ENCODE measurements at regions not wholly inside any gene's neighbourhood (a gene's known extent, or its start where the extent isn't known, plus 50 kb on each side); places are given as distances from the start of the nearest gene placed in this dataset.

DNA sequence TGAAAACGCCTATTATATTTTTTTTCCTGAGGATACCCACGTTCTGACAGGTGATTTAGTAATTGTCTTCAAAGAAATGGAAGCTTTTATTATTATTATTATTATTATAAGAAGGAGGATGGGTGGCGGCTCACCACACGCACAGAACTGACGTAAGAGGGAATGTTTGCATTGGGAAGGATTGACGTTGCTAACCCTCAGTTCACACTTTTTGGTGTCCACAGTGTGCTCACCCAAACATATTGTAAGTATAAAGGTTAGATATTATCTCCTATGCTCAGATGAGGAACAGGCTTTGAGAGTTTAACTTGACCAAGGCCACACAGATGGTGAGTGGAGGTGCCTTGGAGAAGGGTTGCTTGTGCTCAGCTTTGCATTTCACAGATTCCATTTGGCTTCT, 533.5 kb upstream of the TBL1XR1 start:
- DNase-seq, result no peak

DNA sequence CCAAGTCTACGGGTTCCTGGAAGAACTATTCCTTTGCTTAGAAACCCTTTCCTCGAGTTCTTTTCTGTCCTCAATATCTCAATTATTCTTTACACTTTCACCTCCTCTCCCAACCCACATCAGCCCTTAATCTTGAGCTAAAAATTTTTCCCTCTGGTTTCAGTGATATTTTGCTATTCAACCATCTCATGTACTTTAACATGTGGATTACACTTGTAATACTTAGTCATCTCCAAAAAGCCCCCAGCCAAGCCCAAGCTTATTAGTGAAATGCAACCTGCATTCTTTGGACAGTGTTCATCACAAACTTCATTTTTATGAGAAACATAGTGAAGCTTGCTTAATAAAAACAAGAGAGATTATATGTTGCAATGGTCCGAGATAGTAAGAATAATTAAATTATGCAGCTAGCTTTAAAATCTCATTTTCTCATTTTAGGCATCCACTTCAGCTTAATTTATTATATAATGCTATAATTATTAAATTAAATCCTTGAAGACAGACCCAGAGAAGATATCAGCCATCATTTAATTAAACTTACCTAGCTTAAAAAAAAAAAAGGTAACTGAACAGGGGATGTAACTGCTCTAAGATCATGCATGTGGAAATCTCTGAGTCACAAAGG, 534.5 kb upstream of the TBL1XR1 start:
- DNase-seq, result no peak

DNA sequence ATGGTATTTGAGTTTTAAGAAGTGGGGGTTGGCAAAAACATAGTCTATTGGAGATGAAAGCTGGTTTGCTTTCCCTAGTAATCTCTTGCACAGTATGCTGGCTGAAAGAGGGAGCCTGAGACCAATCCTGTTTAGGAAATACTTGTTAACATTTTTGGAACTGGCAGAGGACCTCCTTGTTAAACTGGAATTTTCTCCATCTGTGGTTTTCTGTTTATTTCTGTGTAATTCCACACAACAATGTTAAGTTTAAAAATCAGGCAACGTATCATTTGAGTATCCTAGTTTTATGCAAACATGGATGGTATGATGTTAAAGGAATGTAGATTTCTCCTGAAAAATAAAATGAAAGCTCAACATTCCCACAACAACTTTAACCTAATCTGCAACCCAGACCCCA, 536.0 kb upstream of the TBL1XR1 start:
- DNase-seq, result no peak

DNA sequence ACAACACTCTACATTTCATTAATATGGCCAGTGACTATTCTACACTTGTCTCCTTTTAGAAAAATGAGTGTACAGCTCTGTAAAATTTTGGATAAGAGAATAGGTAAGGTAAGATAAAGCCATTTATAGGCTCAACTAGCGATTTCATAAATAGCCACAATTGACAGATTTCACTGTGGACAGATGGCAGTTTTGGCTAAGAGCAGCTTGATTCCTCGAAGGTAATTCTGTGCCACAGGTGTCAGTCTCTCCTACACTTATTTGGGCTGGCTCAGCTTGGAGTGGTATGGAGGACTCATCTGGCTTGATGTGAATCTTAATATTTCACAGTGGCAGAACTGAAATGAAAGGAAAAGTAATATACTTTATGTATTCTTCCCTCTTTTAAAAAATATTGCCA, 536.7 kb upstream of the TBL1XR1 start:
- no peak for DNase-seq

DNA sequence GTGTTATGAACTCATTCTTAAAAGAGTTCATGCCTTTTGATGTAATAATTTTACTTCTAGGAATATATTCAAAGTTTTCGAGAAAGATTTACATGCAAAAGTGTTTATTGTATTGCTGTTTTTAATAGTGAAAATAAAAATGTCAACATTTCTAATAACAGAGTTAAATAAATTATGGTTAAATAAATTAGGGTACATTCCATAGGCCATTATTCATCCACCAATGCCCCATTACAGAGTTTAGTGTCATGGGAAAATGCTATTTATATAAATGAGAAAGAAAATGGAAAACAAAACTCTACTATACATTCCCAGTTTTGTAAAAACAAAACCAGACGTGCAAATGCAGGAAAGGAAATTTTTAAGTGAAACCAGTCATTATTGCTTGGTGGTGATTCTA, 538.1 kb upstream of the TBL1XR1 start:
- DNase-seq, result no peak

DNA sequence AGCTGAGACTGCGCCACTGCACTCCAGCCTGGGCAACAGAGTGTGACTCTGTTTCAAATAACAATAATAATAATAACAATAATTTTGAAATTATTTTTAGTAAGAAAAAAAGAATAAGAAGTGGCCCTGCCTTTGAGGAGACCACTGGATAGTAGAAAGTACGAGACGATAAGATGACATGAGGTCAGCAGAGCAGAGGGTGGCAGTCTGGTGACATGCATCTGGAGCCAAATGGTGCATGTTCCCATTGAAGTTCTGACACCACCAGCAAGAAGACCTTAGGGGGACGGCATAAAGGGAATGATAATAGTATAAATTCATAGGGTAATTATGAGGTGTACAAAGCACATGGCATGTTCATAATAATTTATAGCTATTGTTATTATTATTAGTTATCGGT, 542.2 kb upstream of the TBL1XR1 start:
- DNase-seq, result no peak

DNA sequence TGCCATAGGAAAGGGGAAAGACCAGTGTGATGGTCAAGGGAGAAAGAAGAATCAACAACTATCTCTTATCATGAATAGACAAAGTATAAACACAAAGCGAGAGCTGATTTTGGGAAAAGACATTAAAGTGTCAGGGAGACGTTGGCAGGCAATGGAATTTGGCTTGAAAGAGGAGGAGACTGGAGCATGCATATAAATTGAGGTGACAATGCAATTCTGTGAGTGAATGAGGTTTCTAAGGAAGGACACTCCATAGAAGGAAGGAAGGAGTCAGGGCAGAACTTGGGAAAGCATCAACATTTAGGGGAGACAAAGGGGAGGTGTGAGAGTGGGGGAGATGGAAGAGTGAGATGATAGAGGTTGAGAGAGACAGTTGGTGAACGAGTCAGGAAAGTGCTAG, 543.0 kb upstream of the TBL1XR1 start:
- DNase-seq, result no peak

DNA sequence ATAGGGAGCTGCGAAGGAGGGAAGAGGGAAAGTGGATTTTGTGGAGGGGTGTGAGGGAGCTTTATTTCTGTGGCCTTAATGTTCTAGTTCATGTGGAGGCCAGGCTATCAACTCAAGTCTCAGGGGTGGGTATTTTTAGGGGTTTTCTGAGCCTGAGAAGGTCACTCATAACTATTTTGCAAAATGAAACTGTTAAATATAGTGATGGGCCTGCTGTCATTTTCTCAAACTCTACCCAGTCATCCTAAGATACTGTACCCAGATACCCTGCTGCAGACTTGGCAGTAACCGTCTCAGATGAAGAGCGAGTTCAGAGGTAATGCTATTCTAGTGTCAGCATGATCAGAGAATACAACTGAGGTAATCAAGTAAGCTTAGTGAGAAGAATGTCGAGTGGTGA, 545.0 kb upstream of the TBL1XR1 start:
- no peak for DNase-seq

DNA sequence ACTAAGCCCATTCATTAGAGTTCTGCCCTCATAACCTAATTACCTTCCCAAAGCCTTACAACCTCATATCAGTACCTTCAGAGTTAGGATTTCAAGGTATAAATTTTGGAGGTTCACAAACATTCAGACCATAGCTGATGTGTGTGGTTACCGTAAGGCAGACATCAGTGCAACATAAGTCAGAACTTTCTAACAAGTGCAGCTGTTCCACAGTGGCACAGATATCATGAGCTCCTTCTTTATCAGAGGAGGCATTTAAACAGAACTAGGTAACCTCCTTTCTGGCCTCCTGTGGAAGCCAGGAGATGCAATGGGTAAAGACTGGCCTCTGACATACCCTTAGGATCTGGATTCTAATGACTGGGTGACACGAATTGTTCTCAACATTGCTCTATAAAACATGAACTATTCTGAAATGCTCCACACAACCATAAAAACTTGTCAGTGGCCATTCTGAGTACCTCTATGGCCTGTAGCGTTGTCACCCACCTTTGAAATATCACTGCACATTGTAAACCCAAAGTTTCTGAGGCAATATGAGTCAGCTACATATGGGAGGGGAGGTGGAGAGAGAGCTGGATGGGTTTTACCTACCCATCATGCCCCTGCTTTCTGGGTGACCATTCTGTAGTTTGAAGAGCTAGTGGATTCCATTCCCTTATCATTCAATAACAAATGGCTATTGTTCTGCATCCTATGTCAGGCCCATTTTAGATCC, 546.0 kb upstream of the TBL1XR1 start:
- DNase-seq, result no peak

DNA sequence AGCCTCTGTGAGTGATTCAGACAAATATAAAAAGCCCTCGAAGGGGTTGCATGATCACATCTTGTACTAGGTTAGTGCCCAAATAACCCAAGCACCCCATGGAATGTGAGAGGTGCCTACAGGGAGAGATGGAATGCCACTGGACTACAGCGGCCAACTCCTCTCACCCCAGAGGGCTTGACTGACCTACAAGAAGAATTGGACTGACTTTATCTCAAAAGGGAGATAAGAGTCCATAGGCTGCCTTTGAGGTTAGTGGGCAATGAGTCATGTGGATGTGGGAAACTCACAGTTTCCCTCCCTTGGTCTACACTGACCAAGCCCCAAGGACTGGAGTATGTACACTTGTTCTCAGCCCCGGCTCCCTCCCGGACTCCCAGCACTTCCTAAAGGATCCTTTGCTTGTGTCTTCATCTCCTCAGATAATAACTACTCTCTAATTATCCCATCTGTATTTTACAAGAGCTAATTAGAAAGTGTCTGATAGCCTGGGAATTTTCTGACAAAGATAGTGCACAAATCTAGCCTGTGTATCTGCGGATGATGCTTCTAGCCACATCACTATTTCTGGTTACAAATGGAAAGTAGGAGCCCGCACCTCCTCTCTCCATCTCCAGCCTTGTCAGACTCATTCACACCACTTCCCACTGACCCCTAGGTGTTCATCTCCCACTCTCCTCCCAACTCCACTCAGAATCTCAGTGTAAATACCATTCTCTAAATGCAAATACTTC, 547.8 kb upstream of the TBL1XR1 start:
- DNase-seq, result no peak

DNA sequence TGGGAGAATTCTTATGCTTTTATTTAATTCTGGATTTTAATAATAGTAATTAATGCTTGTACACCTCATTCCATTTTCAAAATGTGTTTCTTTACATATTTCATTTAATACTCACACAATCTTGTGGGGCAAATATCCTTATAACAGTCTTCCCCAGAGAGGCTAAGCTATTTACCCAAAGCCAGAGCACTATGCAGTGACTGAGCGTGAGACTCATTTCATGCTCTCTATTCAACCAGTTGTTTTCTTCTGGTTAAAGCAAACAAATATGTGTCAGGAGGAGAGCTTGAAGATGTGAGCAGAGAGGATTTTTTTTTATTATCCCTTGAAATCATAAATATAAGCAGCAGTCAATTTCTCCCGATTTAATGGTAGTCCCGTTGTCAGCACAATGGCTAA, 548.3 kb upstream of the TBL1XR1 start:
- DNase-seq, result no peak

DNA sequence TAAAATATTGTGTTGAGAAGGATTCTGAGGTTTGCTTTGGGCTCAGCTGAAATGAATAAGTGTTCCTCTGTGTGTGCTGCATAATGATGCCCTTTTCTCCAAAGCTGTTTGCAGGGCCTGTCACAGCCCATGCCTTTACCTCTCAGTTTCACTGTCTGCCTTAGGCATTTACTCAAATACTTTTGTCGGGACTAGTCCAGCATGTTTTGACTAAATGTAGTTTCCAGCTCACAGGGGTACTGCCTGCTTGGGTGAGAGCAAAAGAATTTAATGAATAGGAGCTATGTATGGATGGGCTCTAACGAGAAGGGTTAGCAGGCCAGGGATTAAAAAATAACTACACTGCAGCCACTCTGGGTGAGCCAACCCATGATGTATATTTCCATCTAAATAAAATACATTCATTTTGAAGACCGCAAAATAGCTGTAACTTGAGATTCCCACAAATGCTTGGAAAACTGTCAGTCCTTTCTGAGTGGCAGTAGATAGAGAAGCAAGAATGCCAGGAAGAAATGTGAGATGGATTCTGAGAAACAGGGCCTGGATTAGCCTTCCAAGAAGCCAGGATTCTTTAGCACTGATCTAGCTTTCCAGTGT, 549.2 kb upstream of the TBL1XR1 start:
- DNase-seq, result no peak

DNA sequence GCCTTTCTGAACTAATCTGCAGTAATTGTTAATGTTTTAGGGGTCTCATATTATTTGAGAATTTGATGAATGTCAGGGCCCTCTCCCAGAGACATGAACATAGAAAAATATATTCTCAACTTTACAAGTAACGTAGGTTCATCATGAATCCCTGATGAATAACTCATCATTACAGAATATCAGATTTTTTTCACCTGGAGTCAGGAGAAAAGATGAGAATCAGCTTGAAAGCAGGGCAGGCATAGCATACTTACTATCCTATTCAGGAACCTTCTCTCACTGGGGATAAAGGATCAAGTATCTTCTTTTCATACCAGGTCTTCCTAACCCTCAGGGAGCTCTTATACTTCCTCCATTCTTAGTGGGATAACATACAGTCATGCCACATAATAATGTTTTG, 552.6 kb upstream of the TBL1XR1 start:
- DNase-seq, result no peak

DNA sequence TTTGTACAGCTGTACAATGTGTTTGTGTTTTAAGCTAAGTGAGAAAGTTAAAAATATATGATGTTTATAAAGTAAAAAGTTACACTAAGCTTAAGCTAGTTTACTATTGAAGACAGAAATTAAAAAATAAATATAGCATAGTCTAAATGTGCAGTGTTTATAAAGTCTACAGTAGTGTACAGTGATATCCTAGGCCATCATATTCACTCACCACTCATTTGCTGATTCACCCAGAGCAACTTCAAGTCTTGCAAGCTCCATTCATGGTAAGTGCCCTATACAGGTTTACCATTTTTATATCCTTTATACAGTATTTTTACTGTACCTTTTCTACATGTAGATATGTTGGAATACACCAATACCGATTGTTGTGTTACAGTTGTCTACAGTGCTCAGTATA, 553.2 kb upstream of the TBL1XR1 start:
- no peak for DNase-seq

DNA sequence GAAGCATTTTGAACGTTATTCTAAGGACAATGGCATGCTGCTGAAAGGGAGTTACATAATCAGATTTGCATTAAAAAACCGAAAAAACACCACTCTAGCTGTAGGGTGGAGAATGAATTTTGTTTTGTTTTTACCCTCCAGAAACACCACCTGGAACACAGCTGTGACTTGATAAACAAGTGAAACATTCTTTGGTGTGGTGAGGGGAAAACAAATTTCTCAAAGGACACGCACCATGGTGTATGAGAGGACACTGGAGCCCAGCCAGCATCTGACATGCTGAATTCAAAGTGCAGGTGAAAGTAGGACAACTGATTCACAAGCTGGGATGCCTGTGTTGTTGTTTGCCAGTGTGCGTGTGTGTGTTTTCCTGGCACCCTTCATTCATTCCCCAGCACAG, 554.5 kb upstream of the TBL1XR1 start:
- DNase-seq, result no peak

DNA sequence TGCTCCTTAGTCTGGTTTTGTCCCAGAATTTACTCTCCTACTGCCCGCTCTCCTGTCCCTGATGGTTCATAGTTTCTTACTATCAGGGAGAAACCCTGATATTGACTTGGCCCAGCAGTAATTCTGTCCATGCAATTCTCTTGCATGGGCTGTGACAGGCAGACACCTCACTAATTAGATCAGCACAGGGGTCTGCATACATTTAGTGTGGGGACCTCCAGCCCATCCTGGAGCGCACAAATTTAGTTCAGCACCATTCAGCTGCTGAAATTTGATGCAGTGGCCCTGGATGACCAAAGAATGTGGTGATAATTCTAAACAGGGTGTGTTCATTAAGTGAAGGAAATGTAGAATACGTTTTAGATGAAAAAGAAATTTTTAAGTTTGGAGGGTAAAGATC, 555.5 kb upstream of the TBL1XR1 start:
- no peak for DNase-seq

DNA sequence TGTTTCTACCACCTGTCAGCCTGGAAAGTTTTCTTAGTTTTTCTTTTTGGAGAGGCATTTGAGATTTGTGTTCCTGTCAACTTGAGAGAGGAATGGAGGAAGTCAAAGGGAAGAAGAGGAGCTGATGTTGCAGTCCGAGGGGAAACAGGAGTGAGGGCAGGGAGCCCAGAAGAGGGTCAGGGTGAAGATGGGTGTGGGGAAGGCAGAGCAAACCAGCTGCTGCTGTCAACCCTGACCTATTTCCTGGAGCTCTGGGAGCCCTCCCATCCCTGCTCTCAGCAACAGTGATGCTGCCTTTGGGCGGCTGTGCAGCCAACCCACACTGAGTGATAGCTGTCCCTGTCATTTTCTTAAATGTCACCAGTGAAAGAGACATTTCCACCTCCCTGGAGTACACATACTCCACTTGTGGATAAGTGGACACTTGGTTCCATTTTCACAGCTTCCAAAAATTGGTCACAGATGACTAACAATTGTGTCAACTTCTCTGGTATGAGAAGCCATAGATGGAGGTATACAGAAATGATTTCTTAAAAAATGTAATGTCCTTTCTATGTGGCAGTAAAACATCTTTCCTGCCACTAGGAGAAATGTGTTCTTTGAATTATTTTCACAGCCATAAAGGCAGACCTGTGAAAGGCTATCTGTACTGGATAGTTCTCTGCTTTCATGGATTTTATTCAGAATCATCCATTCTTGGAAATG, 556.3 kb upstream of the TBL1XR1 start:
- DNase-seq, result no peak

DNA sequence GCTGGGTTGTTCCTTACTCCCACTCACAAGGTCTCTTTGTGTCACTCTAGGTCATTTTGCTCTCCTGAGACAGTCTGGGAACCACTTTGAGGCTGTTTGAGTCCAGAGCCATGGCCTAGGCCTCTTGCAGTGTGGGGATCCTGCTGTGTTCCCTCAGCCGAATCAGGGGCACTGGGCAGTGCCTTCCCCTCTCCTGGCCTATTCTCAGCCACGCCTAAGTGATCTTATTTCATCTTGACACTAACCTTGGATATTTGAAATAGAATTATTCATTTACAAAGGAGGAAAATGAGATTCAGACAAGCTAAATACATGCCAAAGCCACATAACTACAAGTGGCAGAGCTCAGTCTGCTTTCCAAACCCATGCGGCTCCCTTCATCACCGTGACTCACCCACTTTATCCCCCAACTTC, 557.2 kb upstream of the TBL1XR1 start:
- DNase-seq, result no peak

DNA sequence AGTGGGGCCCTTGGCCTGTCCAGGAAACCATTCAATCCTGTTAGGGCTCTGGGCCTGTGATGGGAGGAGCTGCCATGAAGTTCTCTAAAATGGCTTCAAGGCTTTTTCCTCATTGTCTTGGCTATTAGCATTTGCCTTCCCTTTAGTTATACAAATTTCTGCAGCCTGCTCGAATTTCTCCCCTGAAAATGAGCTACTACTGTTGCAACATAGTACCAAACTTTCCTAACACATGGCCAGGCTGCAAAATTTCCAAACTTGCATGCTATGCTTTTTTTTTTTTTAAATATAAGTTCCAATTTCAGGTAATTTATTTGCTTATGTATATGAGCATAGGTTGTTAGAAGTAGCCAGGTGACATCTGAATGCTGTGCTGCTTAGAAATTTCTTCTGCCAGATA, 560.8 kb upstream of the TBL1XR1 start:
- no peak for DNase-seq

DNA sequence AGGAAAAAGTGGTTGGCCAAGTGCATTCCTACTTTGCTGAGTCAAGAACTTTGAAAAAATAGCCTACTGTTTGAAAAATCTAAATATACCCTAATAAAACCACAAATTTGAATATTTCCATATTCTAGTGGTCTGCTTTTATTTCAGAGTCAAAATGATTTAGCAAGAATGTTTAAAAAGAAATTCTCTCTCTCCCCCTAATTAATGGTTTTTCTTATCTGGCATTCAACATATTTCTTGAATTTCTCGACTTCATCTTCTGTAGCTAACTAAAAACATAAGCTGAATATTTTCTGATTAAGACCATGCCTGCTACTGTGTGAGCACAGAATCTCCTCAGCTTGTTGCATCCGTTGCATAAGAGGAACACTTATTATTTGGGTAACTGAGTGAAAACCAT, 563.5 kb upstream of the TBL1XR1 start:
- no peak for DNase-seq

DNA sequence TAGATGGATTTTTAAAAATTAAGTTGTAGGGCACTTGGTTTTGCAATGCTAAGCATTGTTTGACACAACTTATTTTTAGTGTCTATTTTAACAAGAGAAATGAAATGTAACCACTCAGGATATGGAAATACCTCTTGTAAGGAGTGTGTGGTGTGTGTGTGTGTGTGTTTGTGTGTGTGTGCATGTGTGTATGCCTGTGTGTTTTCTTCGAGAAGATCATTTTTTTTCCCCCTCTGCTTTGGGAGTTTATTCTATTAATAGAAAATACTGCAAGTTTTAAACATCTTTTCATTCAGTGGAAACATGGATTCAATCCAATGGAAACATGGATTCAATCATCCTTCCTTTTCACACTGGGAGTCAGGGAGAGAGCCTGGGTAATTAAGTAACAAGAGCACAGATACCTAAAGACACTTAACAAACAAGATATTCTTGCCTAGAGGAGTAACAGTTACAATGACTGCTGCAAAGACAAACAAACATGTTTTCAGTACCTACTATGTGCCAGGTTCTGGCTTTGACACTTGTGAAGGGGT, 567.2 kb upstream of the TBL1XR1 start:
- no peak for DNase-seq

DNA sequence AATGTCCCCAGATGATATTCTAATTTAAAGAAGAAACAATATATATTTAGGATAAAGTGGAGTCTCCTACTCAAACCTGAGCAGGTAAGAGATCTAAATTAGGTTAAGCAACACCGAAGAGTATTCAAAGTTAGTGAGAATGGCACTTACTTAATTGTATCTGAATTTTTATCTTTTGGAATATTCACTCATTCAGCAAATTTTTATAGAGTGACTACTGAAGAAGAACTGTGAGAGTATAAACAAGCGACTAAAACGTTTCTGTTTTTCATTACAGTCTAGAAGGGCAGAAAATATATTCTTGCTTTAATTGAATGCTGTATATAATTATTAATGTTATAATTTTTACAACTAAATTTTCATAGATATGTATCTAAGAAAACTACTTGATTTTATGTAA, 567.7 kb upstream of the TBL1XR1 start:
- DNase-seq, result no peak

Measured in NCI-H1694 (cell line).